ENCODE measurements at regions not wholly inside any gene's neighbourhood (a gene's known extent, or its start where the extent isn't known, plus 50 kb on each side); places are given as distances from the start of the nearest gene placed in this dataset.

DNA sequence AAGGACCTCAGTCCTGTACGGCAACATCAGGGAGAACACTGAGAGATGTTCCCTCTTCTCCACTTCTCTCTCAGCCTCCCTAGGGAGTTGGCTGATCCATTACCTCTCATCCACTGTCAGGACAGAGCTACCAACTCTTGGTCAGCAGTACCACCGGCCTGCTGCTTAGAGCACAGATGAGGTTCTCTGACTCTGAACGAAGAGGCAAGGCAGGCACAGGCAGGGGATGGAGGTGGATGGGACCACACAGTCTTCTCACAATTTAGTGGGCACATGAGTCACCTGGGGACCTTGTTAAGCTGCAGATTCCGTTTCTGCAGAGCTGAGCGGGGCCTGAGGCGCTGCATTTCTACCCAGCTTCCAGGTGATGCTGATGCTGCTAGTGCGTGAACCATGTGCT, 128.6 kb upstream of the CCL2 start:
- Histone ChIP-seq H3K27me3 (peaks cover 41% of the 10 kb centered on the region), H3K4me3 (no peak overlapping the region), H3K9me3 (no peaks in the 10 kb centered on the region), H3K36me3 (no peaks in the 10 kb centered on the region), H3K27ac (no peak overlapping the region), H3K4me1 (no peaks in the 10 kb centered on the region)
- no peak for DNase-seq (ENCODE audit: low spot score in 2 of 2)
- WGBS: 82% methylated on average over 6 of the region's 7 CpGs
- TF ChIP-seq EP300 (IDR thresholded peaks at IDR 0.05) (no peak), POLR2A (IDR thresholded peaks at IDR 0.05) (no peak), POLR2AphosphoS5 (IDR thresholded peaks at IDR 0.05) (no peak)
- TF ChIP-seq, protein P1, sequence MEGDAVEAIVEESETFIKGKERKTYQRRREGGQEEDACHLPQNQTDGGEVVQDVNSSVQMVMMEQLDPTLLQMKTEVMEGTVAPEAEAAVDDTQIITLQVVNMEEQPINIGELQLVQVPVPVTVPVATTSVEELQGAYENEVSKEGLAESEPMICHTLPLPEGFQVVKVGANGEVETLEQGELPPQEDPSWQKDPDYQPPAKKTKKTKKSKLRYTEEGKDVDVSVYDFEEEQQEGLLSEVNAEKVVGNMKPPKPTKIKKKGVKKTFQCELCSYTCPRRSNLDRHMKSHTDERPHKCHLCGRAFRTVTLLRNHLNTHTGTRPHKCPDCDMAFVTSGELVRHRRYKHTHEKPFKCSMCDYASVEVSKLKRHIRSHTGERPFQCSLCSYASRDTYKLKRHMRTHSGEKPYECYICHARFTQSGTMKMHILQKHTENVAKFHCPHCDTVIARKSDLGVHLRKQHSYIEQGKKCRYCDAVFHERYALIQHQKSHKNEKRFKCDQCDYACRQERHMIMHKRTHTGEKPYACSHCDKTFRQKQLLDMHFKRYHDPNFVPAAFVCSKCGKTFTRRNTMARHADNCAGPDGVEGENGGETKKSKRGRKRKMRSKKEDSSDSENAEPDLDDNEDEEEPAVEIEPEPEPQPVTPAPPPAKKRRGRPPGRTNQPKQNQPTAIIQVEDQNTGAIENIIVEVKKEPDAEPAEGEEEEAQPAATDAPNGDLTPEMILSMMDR (IDR thresholded peaks at IDR 0.05): no peak

DNA sequence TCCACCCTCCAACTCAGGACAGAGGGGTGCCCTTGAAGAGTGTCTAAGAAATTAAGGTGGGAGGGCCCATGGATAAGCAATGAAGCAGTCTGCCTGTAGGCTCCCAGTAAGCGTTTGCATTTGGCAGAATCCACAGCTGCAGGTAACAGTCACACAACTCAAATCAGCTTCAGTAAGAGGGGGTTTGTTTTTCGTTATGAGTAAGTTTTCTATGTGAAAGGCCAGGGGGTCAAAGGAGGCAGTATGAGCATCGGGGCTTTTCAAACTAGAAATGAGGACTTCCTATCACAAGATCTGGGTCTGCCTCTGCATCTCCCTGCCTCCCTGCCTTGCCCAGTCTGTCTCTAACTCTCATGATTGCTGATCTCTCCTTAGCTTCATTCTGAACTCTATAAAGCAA, 128.1 kb upstream of the CCL2 start:
- Histone ChIP-seq H3K4me3 (no peak overlapping the region), H3K9me3 (no peaks in the 10 kb centered on the region), H3K36me3 (no peaks in the 10 kb centered on the region), H3K27ac (no peak overlapping the region), H3K4me1 (no peaks in the 10 kb centered on the region), H3K27me3 (peaks cover 36% of the 10 kb centered on the region)
- 52% methylated on average over 3 of the region's 3 CpGs for WGBS
- TF ChIP-seq POLR2AphosphoS5 (IDR thresholded peaks at IDR 0.05) (no peak), EP300 (IDR thresholded peaks at IDR 0.05) (no peak), POLR2A (IDR thresholded peaks at IDR 0.05) (no peak)
- TF ChIP-seq, protein P1 (IDR thresholded peaks at IDR 0.05): no peak
- no peak for DNase-seq (ENCODE audit: low spot score in 2 of 2)

GRCh38 chr17:34130544-34130943, 124.5 kb upstream of the CCL2 start:
- no peak overlapping the region for H3K27ac ChIP-seq
- no peaks in the 10 kb centered on the region for H3K4me1 ChIP-seq
- H3K36me3 ChIP-seq: no peaks in the 10 kb centered on the region
- no peak for TF ChIP-seq EP300 (IDR thresholded peaks at IDR 0.05)
- no peak for TF ChIP-seq POLR2A (IDR thresholded peaks at IDR 0.05)
- TF ChIP-seq, protein P1 (IDR thresholded peaks at IDR 0.05): no peak
- TF ChIP-seq POLR2AphosphoS5 (IDR thresholded peaks at IDR 0.05): no peak
- H3K4me3 ChIP-seq: no peak overlapping the region
- H3K9me3 ChIP-seq: no peaks in the 10 kb centered on the region
- DNase-seq (ENCODE audit: low spot score in 2 of 2): no peak
- peaks cover 16% of the 10 kb centered on the region for H3K27me3 ChIP-seq
- 46% methylated on average over 2 of the region's 2 CpGs for WGBS

- WGBS: 72% methylated on average over 2 of the region's 3 CpGs
- no peak for TF ChIP-seq EP300 (IDR thresholded peaks at IDR 0.05)
- TF ChIP-seq, protein P1 (IDR thresholded peaks at IDR 0.05): no peak
- TF ChIP-seq POLR2AphosphoS5 (IDR thresholded peaks at IDR 0.05): no peak
- TF ChIP-seq POLR2A (IDR thresholded peaks at IDR 0.05): no peak
- H3K4me1 ChIP-seq: no peaks in the 10 kb centered on the region
Measured at GRCh38 chr17:34131386-34131785, 123.7 kb upstream of the CCL2 start.

GRCh38 chr17:34133350-34133749, 121.7 kb upstream of the CCL2 start:
- H3K27me3 ChIP-seq: peaks cover 9% of the 10 kb centered on the region
- no peak for DNase-seq (ENCODE audit: low spot score in 2 of 2)

More at GRCh38 chr17:34131386-34131785, 123.7 kb upstream of the CCL2 start:
- Histone ChIP-seq H3K36me3 (no peaks in the 10 kb centered on the region), H3K27me3 (peaks cover 10% of the 10 kb centered on the region), H3K9me3 (no peaks in the 10 kb centered on the region), H3K4me3 (no peak overlapping the region), H3K27ac (no peak overlapping the region)
- DNase-seq (ENCODE audit: low spot score in 2 of 2): no peak

More at GRCh38 chr17:34133350-34133749, 121.7 kb upstream of the CCL2 start:
- Histone ChIP-seq H3K27ac (no peak overlapping the region), H3K4me3 (no peak overlapping the region), H3K9me3 (no peaks in the 10 kb centered on the region), H3K4me1 (no peaks in the 10 kb centered on the region), H3K36me3 (no peaks in the 10 kb centered on the region)
- TF ChIP-seq POLR2AphosphoS5 (IDR thresholded peaks at IDR 0.05) (no peak), POLR2A (IDR thresholded peaks at IDR 0.05) (no peak), EP300 (IDR thresholded peaks at IDR 0.05) (no peak)
- TF ChIP-seq, protein P1 (IDR thresholded peaks at IDR 0.05): no peak
- no CpG with 5 or more reads among the region's 2 CpGs for WGBS
